ENCODE measurements at regions not wholly inside any gene's neighbourhood (a gene's known extent, or its start where the extent isn't known, plus 50 kb on each side); places are given as distances from the start of the nearest gene placed in this dataset.

- TF ChIP-seq EZH2 (IDR thresholded peaks at IDR 0.05; ENCODE audit: insufficient read depth, low read length) (no peak), CTCF (IDR thresholded peaks at IDR 0.05; ENCODE audit: insufficient read depth, low read depth, low read length) (no peak)
- no peaks in the 10 kb centered on the region for H3K36me3 Mint-ChIP-seq (ENCODE audit: low read depth, unreplicated experiment)
- Histone ChIP-seq H3K4me3 (ENCODE audit: insufficient read depth, low read depth, low read length) (no peak overlapping the region), H3K79me2 (ENCODE audit: insufficient read depth, low read length) (no peaks in the 10 kb centered on the region), H4K20me1 (ENCODE audit: insufficient read depth, low read length) (no peaks in the 10 kb centered on the region), H3K9ac (ENCODE audit: low read length) (no peak overlapping the region), H3K9me3 (ENCODE audit: insufficient read depth, low read depth, low read length) (no peaks in the 10 kb centered on the region), H3K27ac (ENCODE audit: low read depth, low read length) (no peak overlapping the region), H3K27me3 (ENCODE audit: insufficient read depth, low read length) (peaks cover 28% of the 10 kb centered on the region), H2AFZ (ENCODE audit: low read depth, low read length) (no peak overlapping the region), H3K4me1 (ENCODE audit: insufficient read depth, low read length) (no peaks in the 10 kb centered on the region), H3K4me2 (ENCODE audit: low read length) (no peak overlapping the region), H3K36me3 (ENCODE audit: insufficient read depth, low read length) (no peaks in the 10 kb centered on the region)
- H3K27ac Mint-ChIP-seq (ENCODE audit: unreplicated experiment), result no peak overlapping the region
- H3K27me3 Mint-ChIP-seq (ENCODE audit: low read depth, unreplicated experiment), result peaks cover 8% of the 10 kb centered on the region
- no peak for DNase-seq (ENCODE audit: low read depth)
- no peaks in the 10 kb centered on the region for H3K9me3 Mint-ChIP-seq (ENCODE audit: unreplicated experiment)
- H3K4me3 Mint-ChIP-seq (ENCODE audit: unreplicated experiment), result no peak overlapping the region
- no peaks in the 10 kb centered on the region for H3K4me1 Mint-ChIP-seq (ENCODE audit: low read depth, unreplicated experiment)
- no peak for FAIRE-seq
These were observed 382.9 kb downstream of the KCTD12 start for GRCh38 chr13:76503291-76503690.

GRCh38 chr13:76500894-76501293, 385.3 kb downstream of the KCTD12 start:
- Mint-ChIP-seq H3K4me1 (ENCODE audit: low read depth, unreplicated experiment) (no peaks in the 10 kb centered on the region), H3K36me3 (ENCODE audit: low read depth, unreplicated experiment) (no peaks in the 10 kb centered on the region), H3K9me3 (ENCODE audit: unreplicated experiment) (no peaks in the 10 kb centered on the region), H3K27me3 (ENCODE audit: low read depth, unreplicated experiment) (no peaks in the 10 kb centered on the region), H3K27ac (ENCODE audit: unreplicated experiment) (no peak overlapping the region), H3K4me3 (ENCODE audit: unreplicated experiment) (no peak overlapping the region)
- H3K27me3 ChIP-seq (ENCODE audit: insufficient read depth, low read length), result peaks cover 20% of the 10 kb centered on the region
- no peak overlapping the region for H3K27ac ChIP-seq (ENCODE audit: low read depth, low read length)
- DNase-seq (ENCODE audit: low read depth) (no peak), FAIRE-seq (no peak)
- no peaks in the 10 kb centered on the region for H3K9me3 ChIP-seq (ENCODE audit: insufficient read depth, low read depth, low read length)
- H3K79me2 ChIP-seq (ENCODE audit: insufficient read depth, low read length), result no peaks in the 10 kb centered on the region
- no peak overlapping the region for H3K9ac ChIP-seq (ENCODE audit: low read length)
- no peak overlapping the region for H3K4me2 ChIP-seq (ENCODE audit: low read length)
- no peak overlapping the region for H2AFZ ChIP-seq (ENCODE audit: low read depth, low read length)
- no peak overlapping the region for H3K4me3 ChIP-seq (ENCODE audit: insufficient read depth, low read depth, low read length)
- TF ChIP-seq EZH2 (IDR thresholded peaks at IDR 0.05; ENCODE audit: insufficient read depth, low read length) (no peak), CTCF (IDR thresholded peaks at IDR 0.05; ENCODE audit: insufficient read depth, low read depth, low read length) (no peak)
- no peaks in the 10 kb centered on the region for H3K4me1 ChIP-seq (ENCODE audit: insufficient read depth, low read length)
- no peaks in the 10 kb centered on the region for H4K20me1 ChIP-seq (ENCODE audit: insufficient read depth, low read length)
- no peaks in the 10 kb centered on the region for H3K36me3 ChIP-seq (ENCODE audit: insufficient read depth, low read length)

- no peak overlapping the region for H3K27ac ChIP-seq (ENCODE audit: low read depth, low read length)
- no peak overlapping the region for H3K9ac ChIP-seq (ENCODE audit: low read length)
- no peaks in the 10 kb centered on the region for H4K20me1 ChIP-seq (ENCODE audit: insufficient read depth, low read length)
- Mint-ChIP-seq H3K4me3 (ENCODE audit: unreplicated experiment) (no peak overlapping the region), H3K36me3 (ENCODE audit: low read depth, unreplicated experiment) (no peaks in the 10 kb centered on the region), H3K27me3 (ENCODE audit: low read depth, unreplicated experiment) (no peaks in the 10 kb centered on the region), H3K4me1 (ENCODE audit: low read depth, unreplicated experiment) (no peaks in the 10 kb centered on the region), H3K27ac (ENCODE audit: unreplicated experiment) (no peak overlapping the region), H3K9me3 (ENCODE audit: unreplicated experiment) (no peaks in the 10 kb centered on the region)
- no peaks in the 10 kb centered on the region for H3K36me3 ChIP-seq (ENCODE audit: insufficient read depth, low read length)
- TF ChIP-seq CTCF (IDR thresholded peaks at IDR 0.05; ENCODE audit: insufficient read depth, low read depth, low read length) (no peak), EZH2 (IDR thresholded peaks at IDR 0.05; ENCODE audit: insufficient read depth, low read length) (no peak)
- DNase-seq (ENCODE audit: low read depth) (no peak), FAIRE-seq (no peak)
- H3K9me3 ChIP-seq (ENCODE audit: insufficient read depth, low read depth, low read length), result no peaks in the 10 kb centered on the region
- peaks cover 17% of the 10 kb centered on the region for H3K27me3 ChIP-seq (ENCODE audit: insufficient read depth, low read length)
- H3K79me2 ChIP-seq (ENCODE audit: insufficient read depth, low read length), result no peaks in the 10 kb centered on the region
- H3K4me3 ChIP-seq (ENCODE audit: insufficient read depth, low read depth, low read length), result no peak overlapping the region
- no peak overlapping the region for H2AFZ ChIP-seq (ENCODE audit: low read depth, low read length)
- no peaks in the 10 kb centered on the region for H3K4me1 ChIP-seq (ENCODE audit: insufficient read depth, low read length)
- no peak overlapping the region for H3K4me2 ChIP-seq (ENCODE audit: low read length)
These were observed 386.3 kb downstream of the KCTD12 start for GRCh38 chr13:76499891-76500290.
